GM21360 (cell line): ENCODE measurements at regions not wholly inside any gene's neighbourhood (a gene's known extent, or its start where the extent isn't known, plus 50 kb on each side); places are given as distances from the start of the nearest gene placed in this dataset.

ENCODE experiments used
- ATAC-seq: cut with Tn5 transposase; IDR thresholded peaks from one replicate; pipeline ENCODE4 v1.9.1; 2021; ENCODE audit warnings: mild to moderate bottlenecking, moderate library complexity; ENCODE audit not compliant: unreplicated experiment

DNA sequence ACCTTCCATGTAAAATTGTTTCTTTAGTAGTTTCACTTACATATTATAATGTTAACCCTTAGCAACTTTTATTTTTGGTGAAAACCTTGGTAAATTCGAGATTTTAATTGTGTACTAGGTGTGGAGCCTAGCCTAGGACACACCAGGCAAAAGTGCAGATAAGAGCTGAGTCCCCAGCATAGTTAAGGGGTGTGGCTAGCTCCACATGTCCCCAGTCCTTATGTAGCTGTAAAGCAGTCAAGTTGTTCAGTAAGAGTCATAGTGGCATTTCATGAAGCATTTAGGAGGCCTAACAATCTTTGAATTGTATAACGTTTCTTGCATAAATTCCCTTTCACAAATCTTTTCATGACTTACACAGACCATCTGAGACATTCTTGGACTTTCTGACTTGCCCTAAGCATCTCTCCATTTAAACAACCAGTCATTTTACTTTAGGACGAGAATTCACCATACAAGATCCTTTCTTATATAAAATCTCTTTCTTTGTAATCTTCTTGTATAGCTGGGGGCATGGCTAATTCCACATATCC, 53.8 kb upstream of the INHBA start:
- ATAC-seq: no peak

DNA sequence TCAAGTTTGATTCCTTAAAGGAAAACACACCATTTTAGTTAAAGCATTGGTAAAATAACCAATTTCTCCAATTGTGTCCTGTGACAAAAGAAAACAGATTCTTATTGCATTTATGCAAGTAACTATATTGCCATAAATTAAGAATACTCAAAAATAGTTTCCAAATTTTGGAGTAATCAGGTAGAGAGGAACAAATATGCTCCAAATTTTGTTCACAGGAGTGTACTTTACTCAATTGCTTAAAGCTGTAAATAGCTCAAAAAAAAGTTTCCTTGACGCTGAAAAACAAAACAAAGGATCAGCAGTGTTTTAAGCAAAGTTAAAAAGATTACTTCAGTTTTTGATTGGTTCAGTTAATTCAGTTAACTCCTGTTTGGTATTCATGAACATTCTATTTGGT, 52.2 kb upstream of the INHBA start:
- no peak for ATAC-seq

DNA sequence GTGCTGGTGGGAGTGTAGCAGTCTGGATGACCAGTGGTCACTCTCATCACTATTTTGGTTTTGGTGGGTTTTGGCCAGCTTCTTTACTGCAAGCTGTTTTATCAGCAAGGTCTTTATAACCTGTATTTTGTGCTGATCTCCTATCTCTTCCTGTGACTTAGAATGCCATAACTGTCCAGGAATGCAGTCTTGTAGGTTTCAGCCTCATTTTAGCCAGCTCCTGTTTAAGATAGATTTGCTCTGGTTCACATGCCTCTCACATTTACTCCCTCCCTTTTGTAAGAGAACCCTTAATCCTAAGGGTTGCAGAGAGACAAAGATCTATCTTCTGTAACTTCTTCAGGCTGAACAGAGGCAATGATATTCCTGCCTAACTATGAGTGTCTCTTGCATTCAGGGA, 51.2 kb upstream of the INHBA start:
- ATAC-seq: no peak
